ENCODE measurements at regions not wholly inside any gene's neighbourhood (a gene's known extent, or its start where the extent isn't known, plus 50 kb on each side); places are given as distances from the start of the nearest gene placed in this dataset.

GRCh38 chr3:83946049-83946448, 1012.7 kb upstream of the CADM2 start:
- POLR2A ChIA-PET: no interaction called here
- no peak overlapping the region for H3K9ac ChIP-seq (ENCODE audit: control insufficient read depth, insufficient read depth, low read length)
- TF ChIP-seq MTA3 (IDR thresholded peaks at IDR 0.05; ENCODE audit: borderline replicate concordance, low read length): no peak
- TF ChIP-seq ZNF622 (IDR thresholded peaks at IDR 0.05): no peak
- TF ChIP-seq JUNB (IDR thresholded peaks at IDR 0.05): no peak
- TF ChIP-seq TCF3 (IDR thresholded peaks at IDR 0.05; ENCODE audit: borderline replicate concordance, insufficient read depth, low read depth, low read length): no peak
- TF ChIP-seq SRF (IDR thresholded peaks at IDR 0.05; ENCODE audit: low read depth in 2 of 2, low read length in 2 of 2): no peak
- TF ChIP-seq EZH2 (IDR thresholded peaks at IDR 0.05; ENCODE audit: borderline replicate concordance, control insufficient read depth, low read depth, low read length): no peak
- TF ChIP-seq ATF7 (IDR thresholded peaks at IDR 0.05; ENCODE audit: low read depth): no peak
- no peak for TF ChIP-seq ATF3 (IDR thresholded peaks at IDR 0.05; ENCODE audit: borderline replicate concordance, extremely low read depth, low read depth, low read length)
- TF ChIP-seq ASH2L (IDR thresholded peaks at IDR 0.05; ENCODE audit: borderline replicate concordance, low read depth): no peak
- TF ChIP-seq BHLHE40 (IDR thresholded peaks at IDR 0.05; ENCODE audit: borderline replicate concordance in 1 of 2, low read depth in 2 of 2, low read length in 1 of 2): no peak
- no peak for TF ChIP-seq MYB (IDR thresholded peaks at IDR 0.05; ENCODE audit: borderline replicate concordance, low read depth, low read length)
- no peak for TF ChIP-seq SP1 (IDR thresholded peaks at IDR 0.05; ENCODE audit: low read depth, low read length)
- no peak for TF ChIP-seq ZNF592 (IDR thresholded peaks at IDR 0.05)
- no peak for TF ChIP-seq ATF2 (IDR thresholded peaks at IDR 0.05; ENCODE audit: low read length)
- no peak for TF ChIP-seq HDAC2 (IDR thresholded peaks at IDR 0.05)
- no peak for TF ChIP-seq RELA (IDR thresholded peaks at IDR 0.05; ENCODE audit: borderline replicate concordance, partially characterized antibody)
- no peak for TF ChIP-seq CBX5 (IDR thresholded peaks at IDR 0.05; ENCODE audit: low read depth)
- DNase-seq (ENCODE audit: low read depth, low spot score) (no peak), ATAC-seq (no peak), FAIRE-seq (no peak)
- H3K79me2 ChIP-seq (ENCODE audit: control insufficient read depth, insufficient read depth, low read length): no peaks in the 10 kb centered on the region
- H3K36me3 ChIP-seq (ENCODE audit: control insufficient read depth in 2 of 2, insufficient read depth in 2 of 2, low read length in 1 of 2): no peaks in the 10 kb centered on the region
- in situ Hi-C loops (cut with MboI) (no loop called here), intact Hi-C loops (cut with micrococcal nuclease; ENCODE audit: unreplicated experiment) (no loop called here)
- BruUV-seq (replicated peaks): no TSS peak
- RAD21 ChIA-PET (ENCODE audit: unreplicated experiment): no interaction called here
- H3K4me2 ChIP-seq (ENCODE audit: control insufficient read depth, insufficient read depth): no peak overlapping the region
- no peaks in the 10 kb centered on the region for H4K20me1 ChIP-seq (ENCODE audit: control insufficient read depth, insufficient read depth)
- no peak overlapping the region for H2AFZ ChIP-seq (ENCODE audit: control insufficient read depth, low read depth, low read length)
- no peaks in the 10 kb centered on the region for H3K9me3 ChIP-seq (replicated peaks; ENCODE audit: control insufficient read depth, insufficient read depth, low read length)
- H3K4me1 ChIP-seq (ENCODE audit: control insufficient read depth, insufficient read depth, low read length): no peaks in the 10 kb centered on the region
- no peak overlapping the region for H3K4me3 ChIP-seq
- SMC1A ChIA-PET (ENCODE audit: uncharacterized antibody, unreplicated experiment): interaction anchor here (0.8 kb wide), 1 partner anchor 13 kb away, joined by 3 read pairs; no protein-coding TSS in a partner anchor
- CTCF ChIA-PET: interaction anchor here (0.9 to 1.0 kb wide), 2 partner anchors 9 to 23 kb away, joined by 3 read pairs; no protein-coding TSS in a partner anchor
- H3K27ac ChIP-seq (ENCODE audit: control insufficient read depth, insufficient read depth): no peak overlapping the region
- H3K27me3 ChIP-seq (replicated peaks in 1 of 2; ENCODE audit: control insufficient read depth in 2 of 2, insufficient read depth in 2 of 2, low read length in 1 of 2): no peaks in the 10 kb centered on the region

Data from GM12878 (cell line).